ENCODE measurements at regions not wholly inside any gene's neighbourhood (a gene's known extent, or its start where the extent isn't known, plus 50 kb on each side); places are given as distances from the start of the nearest gene placed in this dataset.
"Not testable (repeated sequence)": the region's sequence is repeated elsewhere in the genome, so short reads cannot be mapped to it uniquely, and the experiment has no call there.

DNA sequence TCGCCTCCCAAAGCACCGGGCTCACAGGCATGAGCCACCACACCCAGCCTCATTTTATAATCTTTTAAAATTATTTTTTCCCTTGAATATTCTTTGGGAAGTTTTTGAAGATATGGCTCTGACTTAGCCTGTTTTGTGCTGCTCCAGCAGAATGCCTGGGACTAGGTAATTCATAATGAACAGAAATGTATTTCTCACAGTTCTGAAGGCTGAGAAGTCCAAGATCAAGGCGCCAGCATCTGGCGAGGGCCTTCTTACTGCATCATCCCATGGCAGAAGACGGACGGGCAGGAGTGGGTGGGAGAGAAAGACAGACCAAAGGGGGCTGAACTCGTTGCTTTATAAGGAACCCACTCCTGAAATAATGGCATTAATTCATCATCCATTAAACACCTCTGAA lies 99.0 kb upstream of the SLC25A33 start:
- intact Hi-C loops (cut with DNase I): loop anchor here in 1 of 2 donors (5.0 to 10.0 kb wide), 2 partner anchors 55 to 148 kb away; partner anchors contain the start of gene SPSB1
- no peak for ATAC-seq

DNA sequence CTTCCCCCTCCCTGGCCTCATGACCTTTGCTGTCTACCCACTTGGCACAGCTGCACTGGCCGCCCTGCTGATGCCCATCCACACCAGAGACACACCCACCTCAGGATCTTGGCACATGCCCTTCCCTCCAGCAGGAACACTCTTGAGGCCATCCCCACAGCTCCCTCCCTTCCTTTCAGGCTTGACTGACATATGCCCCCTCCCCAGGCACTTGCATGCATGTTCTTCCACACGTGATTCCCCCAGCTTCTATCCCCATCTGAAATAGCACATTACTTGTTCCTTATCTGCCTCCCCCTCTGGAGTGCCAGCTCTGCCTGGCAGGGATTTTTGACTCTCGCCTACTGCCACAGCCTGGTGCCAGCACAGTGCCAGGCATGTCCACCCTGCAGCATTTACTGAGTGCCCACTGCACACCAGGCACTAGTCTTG lies 98.5 kb upstream of the SLC25A33 start:
- intact Hi-C loops (cut with DNase I): loop anchor here in 1 of 2 donors (5.0 to 10.0 kb wide), 2 partner anchors 56 to 148 kb away; partner anchors contain the start of gene SPSB1

More for the DNA sequence above, 99.0 kb upstream of the SLC25A33 start:
- no peak for DNase-seq

DNA sequence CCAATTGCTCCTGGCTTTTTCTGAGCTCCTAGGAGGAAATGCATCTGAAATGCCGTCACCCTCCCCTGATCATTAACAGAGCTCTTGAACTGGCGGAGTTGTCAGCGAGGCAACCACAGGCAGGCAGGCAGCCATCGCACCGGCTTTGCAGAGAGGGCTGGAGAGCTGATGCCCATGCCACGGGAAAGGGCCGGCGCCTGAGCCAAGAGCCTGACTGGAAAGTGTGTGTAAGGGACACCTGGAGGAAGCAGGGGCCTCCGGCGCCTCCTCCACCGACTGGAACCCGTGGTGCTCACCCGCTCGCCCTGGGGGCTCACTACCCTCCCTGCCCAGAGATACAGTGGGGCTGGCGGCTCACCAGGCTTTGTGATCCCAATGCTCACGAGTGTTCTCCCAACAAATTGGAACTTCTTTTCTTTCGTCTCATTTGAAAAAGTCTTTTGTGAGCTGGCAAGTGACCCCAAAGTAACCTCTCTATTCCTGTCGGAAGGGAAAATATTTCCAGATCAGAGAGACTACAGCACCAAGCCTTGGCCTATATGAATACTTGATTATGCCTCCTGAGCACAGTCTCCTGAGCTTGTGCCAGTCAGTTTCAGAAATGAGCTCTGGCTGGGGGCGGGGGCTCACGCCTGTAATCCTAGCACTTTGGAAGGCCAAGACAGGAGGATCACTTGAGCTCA lies 97.7 kb upstream of the SLC25A33 start:
- DNase-seq (peak; percentile 46), ATAC-seq (peak; percentile 24 to 38)
- intact Hi-C loops (cut with DNase I): loop anchor here in 1 of 2 donors (5.0 to 10.0 kb wide), 2 partner anchors 57 to 149 kb away; partner anchors contain the start of gene SPSB1

More for the DNA sequence above, 98.5 kb upstream of the SLC25A33 start:
- no peak for DNase-seq
- peak; percentile 54 to 68 for ATAC-seq

DNA sequence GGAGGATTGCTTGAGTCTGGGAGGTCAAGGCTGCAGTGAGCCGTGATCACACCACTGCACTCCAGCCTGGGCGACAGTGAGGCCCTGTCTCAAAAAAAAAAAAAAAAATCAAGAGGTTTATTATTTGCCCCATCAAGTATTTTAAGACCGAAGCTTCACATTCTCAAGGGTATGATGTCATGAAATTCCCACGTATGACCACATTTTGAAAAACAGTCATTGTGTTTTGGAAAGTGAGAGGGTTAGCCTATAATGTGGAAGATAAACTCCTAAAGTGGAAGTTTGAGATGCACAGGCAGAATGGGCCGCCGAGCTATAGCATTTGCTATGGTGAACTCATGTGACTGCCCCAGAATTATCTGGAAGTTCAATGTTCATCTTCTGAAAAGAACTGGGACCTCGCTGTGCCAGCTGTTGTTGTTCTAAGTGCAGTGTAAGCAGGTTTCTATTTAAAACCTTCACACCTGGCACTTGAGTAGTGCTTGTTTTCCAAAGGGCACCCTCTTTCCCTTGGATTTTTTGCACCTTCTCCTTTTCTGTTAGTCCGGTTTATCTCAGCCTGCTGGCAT lies 96.9 kb upstream of the SLC25A33 start:
- ATAC-seq: no peak
- DNase-seq: no peak
- intact Hi-C loops (cut with DNase I): loop anchor here in 1 of 2 donors (5.0 to 10.0 kb wide), 2 partner anchors 58 to 150 kb away; partner anchors contain the start of gene SPSB1

DNA sequence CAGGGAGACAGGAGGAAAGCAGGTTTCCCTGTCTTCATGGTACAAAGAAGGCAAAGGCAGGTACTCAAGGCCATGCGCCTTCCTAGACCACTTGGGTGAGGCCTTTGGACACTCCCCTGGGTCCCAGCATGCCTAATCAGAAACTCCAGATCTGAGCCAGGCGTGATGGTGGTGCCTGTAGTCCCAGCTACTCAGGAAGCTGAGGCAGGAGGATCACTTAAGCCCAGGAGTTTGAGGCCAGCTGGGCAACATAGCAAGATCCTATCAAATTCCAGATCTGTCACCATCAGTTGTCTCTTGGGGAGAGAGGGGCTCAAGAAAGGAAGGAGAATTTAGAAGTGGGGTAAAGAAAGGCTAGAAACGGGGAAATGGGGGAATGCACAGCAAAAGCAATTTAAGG lies 96.3 kb upstream of the SLC25A33 start:
- ATAC-seq (no peak), DNase-seq (no peak)
- intact Hi-C loops (cut with DNase I): loop anchor here in 1 of 2 donors (5.0 to 10.0 kb wide), 2 partner anchors 58 to 151 kb away; partner anchors contain the start of gene SPSB1

DNA sequence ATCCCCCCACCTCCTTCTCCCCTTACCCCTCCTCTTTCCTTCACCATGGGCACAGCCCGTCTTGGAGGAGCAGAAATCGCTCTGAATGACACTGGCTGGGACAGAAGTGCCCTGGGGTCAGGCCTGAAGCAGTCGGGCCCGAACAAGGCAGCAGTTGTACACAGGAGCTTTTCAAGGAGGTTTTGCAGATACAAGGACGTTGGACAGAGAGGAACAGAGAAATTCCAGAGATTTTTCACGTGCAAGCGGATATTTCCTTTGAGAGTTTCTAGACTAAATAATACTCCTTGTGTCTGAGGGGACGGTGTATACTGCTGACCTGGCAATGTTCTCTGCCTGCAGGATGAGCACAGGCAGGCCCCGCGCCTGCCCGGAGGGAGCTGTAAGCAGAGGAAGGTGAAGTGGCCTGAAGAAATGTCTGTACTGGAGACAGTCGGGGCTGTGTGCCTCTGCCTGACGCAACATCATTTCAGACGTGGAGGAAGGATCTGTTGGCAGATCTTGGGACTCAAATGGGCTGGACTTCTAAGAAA lies 95.3 kb upstream of the SLC25A33 start:
- intact Hi-C loops (cut with DNase I): loop anchor here in 1 of 2 donors (5.0 to 10.0 kb wide), 2 partner anchors 59 to 152 kb away; partner anchors contain the start of gene SPSB1
- ATAC-seq: peak in 1 of 2 donors; percentile 30

DNA sequence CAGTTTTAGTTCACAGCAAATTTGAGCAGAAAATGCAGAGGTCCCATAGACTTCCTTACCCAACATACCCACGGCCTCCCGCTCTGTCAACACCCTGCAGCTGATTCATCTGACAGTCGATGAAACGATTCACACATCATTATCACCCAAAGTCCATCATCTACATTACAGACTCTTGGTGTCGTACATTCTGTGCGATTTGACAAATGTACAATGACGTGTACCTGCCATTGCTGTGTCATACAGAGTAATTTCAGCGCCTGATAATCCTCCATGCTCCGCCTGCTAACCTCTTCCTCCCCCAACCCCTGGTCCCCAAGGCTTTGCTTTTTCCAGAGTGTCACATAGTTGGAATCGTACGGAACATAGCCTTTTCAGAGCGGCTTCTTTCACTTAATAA lies 94.7 kb upstream of the SLC25A33 start:
- intact Hi-C loops (cut with DNase I): loop anchor here in 1 of 2 donors (5.0 to 10.0 kb wide), 2 partner anchors 60 to 152 kb away; partner anchors contain the start of gene SPSB1
- DNase-seq (no peak), ATAC-seq (no peak)

More for the DNA sequence above, 95.3 kb upstream of the SLC25A33 start:
- no peak for DNase-seq

DNA sequence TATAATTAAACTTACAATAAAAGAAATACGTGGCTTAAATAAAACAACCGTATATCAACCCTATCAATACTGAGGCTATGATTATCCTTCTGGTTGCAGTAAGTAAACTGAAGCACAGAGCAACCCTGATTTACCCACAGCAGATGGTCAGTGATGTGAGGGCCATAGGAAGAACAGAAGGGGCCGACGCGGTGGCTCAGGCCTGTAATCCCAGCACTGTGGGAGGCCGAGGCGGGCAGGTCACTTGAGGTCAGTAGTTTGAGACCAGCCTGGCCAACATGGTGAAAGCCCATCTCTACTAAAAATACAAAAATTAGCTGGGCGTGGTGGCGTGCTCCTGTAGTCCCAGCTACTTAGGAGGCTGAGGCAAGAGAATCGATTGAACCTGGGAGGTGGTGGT lies 94.2 kb upstream of the SLC25A33 start:
- not testable (repeated sequence) for ATAC-seq, DNase-seq
- intact Hi-C loops (cut with DNase I): loop anchor here in 1 of 2 donors (10.0 kb wide), 1 partner anchor 60 kb away; no protein-coding TSS in a partner anchor

DNA sequence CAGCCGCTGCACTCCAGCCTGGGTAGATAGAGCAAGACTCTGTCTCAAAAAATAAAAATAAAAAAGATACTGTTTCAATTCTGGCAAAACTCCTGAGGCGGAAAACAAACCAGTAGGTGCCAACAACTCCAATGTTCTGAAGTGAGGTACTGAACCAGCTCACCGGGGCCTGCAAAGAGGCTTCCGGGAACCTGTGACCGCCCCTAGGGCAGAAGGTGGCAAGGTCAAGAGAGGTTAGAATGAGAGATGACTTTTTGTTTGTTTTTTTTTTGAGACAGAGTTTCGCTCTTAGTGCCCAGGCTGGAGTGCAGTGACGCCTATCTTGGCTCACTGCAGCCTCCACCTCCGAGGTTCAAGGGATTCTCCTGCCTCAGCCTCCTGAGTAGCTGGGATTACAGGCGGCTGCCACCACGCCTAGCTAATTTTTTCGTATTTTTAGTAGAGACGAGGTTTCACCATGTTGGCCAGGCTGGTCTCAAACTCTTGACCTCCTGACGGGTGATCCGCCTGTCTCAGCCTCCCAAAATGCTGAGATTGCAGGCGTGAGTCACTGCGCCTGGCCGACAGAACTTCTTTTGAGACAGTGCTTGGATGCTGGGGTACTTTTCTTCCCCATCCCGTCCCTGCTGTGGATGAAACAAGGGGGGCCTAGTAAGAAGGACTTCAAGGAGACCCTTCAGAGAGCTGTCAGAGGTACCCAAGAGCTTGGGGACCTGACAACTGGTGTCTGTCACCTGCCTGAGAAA lies 91.9 kb upstream of the SLC25A33 start:
- ATAC-seq (no peak), DNase-seq (no peak)
- intact Hi-C loops (cut with DNase I): loop anchor here in 1 of 2 donors (10.0 kb wide), 1 partner anchor 63 kb away; no protein-coding TSS in a partner anchor

DNA sequence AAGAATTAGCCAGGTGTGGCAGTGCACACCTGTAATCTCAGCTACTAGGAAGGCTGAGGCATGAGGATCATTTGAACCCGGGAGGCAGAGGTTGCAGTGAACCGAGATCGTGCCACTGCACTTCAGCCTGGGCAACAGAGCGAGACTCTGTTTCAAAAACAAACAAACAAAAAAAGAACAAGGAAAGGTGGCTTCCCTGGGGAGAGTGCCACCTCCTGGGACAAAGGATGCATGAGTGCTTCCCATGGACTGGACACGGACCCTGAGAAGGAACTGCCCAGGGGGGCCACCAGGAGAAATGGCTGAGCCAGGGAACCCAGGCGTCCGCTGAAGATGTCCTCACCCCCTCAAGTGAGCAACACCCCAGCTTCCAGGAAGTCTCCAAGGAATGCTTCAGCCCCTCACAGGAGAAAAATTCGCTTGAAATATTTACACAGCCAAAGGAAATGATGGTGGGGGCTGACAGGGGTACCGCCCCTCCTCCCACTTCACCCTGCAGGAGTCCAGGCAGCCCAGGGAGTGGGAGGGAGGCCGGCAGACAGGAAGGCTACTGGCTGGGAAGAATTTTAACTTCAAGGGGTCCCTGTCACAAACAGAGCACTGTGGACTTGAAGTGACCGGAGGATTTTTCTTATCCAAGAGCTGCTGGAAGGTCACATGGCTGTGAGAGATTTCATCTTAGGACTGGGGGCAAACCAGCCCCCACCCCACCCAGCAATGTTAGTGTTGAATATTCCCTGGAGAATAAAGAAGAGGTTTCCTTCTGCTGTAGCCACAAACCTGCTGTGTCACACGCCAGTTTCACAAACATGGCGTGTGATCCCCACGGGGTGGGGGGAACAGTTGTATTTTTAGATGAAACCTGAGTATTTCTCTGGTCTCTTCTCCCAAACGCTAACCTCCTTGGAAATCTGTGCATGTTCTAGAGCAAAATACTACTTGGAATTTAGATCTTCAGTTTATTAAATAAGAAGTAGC lies 90.8 kb upstream of the SLC25A33 start:
- ATAC-seq: peak in 1 of 2 donors; percentile 9
- DNase-seq: no peak
- intact Hi-C loops (cut with DNase I): loop anchor here in 1 of 2 donors (10.0 kb wide), 1 partner anchor 64 kb away; no protein-coding TSS in a partner anchor

DNA sequence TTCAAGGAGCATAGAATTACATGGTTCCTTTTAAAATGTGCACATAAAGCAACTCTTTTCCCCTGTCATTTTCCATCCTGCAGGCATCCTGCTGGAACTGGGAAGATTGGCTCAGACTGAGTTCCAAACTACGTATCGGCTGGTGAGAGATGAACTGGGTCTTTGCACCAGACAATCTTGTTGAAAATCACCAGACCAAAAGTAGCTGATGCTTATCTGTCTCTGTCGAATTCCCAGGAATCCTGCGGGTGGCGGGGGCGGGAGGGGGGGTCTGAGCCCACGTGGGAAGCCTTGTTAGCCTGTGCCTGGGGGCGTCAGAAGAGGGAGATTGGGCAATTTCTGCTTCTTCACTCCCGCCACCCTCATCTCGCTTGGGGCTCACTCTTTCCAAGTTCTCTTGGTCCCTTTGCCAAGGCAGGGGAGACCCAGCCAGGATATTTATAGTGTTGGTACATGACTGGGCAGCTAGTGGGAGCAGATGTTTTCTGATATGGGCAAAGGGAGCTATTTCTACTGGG lies 90.1 kb upstream of the SLC25A33 start:
- DNase-seq (no peak), ATAC-seq (peak; percentile 84 to 94)
- intact Hi-C loops (cut with DNase I): loop anchor here in 1 of 2 donors (10.0 kb wide), 1 partner anchor 64 kb away; no protein-coding TSS in a partner anchor

DNA sequence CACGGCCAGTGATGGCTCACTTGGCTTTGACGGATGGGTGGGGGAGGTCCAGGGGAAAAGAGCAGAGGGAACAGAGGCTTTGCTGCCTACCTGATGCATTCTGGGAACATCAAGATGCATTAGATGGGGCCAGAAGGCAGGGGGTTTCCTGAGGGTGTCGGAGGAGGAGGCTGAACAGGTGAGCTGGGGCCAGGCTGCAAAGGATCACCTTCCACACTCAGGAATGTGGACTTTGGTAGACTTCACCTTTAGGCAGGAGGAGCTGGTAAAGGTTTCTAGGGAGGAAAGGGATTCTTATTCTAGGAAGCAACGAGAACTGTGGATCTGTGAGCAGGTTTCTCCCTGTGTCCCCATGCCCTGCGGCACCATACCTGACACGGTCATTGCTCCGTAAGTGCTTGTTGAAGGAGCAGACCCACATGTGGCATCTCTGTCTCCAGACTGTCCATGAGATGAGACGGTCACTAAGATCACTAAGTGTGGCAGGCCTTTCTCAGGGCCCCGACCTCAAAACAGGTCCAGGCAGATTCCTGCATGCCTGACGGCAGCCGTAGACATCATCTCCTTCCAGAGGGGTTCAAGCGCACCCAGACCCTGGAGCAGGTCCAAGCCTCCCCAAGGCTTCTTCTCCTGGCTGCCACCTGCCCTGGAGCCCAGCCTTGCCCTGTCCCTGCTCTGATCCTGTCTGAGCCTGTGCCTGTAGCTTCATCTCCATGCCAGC lies 89.1 kb upstream of the SLC25A33 start:
- no peak for DNase-seq
- no peak for ATAC-seq
- intact Hi-C loops (cut with DNase I): loop anchor here (10.0 kb wide), 2 partner anchors 65 to 165 kb away; no protein-coding TSS in a partner anchor

DNA sequence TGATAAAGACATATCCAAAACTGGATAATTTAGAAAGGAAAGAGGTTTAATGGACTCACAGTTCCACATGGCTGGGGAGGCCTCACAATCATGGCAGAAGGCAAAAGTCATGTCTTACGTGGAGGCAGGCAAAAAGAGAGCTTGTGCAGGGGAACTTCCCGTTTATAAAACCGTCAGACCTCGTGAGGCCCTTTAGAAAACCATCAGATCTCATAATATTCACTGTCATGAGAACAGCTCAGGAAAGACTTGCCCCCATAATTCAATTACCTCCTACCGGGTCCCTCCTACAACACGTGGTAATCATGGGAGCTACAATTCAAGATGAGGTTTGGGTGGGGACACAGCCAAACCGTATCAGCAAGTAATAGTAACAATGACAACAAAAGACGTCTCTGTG lies 88.2 kb upstream of the SLC25A33 start:
- no peak for DNase-seq
- intact Hi-C loops (cut with DNase I): loop anchor here in 1 of 2 donors (10.0 kb wide), 1 partner anchor 166 kb away; no protein-coding TSS in a partner anchor
- ATAC-seq: no peak

DNA sequence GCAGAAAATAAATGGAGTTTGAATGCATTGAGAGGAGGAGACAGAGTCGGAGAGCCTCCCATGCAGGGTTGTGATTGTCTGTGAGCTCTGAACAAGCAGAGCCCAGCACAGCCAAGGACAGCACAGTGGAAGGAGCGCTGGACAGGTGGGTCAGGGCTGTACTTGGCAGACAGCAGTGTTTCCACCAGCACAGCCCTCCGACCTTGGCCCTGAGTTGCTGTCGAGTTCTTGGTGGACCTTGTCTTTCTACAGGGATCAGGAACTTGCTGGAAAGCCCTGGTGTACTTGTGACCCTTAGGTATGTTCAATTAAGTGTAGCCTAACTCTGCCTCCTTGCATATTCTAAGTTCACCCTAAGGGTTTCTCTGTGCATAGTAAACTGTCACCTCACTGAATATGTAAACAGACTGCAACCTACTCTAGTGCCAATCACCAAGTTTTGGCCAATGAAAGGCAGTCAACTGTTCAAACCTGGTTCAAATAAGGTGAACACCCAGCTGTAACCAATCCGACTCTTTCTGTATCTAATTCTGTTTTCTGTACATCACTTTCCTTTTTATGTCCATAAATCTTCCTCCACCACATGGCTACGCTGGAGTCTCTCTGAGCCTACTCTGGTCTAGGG lies 86.6 kb upstream of the SLC25A33 start:
- ATAC-seq: no peak
- intact Hi-C loops (cut with DNase I): loop anchor here in 1 of 2 donors (10.0 kb wide), 1 partner anchor 168 kb away; no protein-coding TSS in a partner anchor
- no peak for DNase-seq

DNA sequence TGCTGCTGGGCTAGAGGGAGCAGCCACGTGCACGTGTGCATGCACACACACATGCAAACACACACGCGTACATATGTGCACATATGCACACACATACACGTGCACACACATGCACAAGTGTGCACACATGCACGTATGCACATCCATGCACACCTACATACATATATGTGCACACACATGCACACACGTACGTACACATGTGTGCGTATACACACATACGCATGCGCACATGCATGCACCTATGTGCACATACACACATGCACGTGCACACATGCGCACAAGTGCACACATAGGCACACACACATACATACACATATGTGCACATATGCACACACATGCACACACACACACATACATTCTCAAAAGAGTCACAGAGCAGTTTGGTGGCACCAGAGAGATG lies 85.9 kb upstream of the SLC25A33 start:
- ATAC-seq (no peak), DNase-seq (no peak)
- intact Hi-C loops (cut with DNase I): loop anchor here in 1 of 2 donors (10.0 kb wide), 1 partner anchor 169 kb away; no protein-coding TSS in a partner anchor
